ENCODE measurements at regions not wholly inside any gene's neighbourhood (a gene's known extent, or its start where the extent isn't known, plus 50 kb on each side); places are given as distances from the start of the nearest gene placed in this dataset.

DNA sequence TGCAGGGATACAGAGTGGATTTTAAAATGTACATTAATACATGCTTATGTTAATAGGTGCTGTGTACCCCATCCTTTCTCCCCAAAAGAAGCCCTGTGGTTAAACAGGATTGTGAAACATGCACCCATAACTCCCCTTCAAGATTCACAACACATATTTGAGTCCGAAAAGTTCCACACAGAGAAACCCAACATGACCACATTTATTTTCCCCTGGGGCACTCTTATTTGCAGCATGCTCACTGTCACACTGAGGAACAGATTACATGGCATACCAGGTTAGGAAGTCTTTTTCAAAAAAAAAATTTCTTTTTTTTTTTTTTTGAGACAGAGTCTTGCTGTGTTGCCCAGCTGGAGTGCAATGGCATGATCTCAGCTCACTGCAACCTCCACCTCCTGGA is 67.7 kb upstream of the COL5A2 start:
- no peak for TF ChIP-seq POLR2A (IDR thresholded peaks at IDR 0.05)
- no peak for TF ChIP-seq CTCF (IDR thresholded peaks at IDR 0.05)

Measured in esophagus squamous epithelium (tissue), 4 donors.